HCT116 (cell line): ENCODE measurements at regions not wholly inside any gene's neighbourhood (a gene's known extent, or its start where the extent isn't known, plus 50 kb on each side); places are given as distances from the start of the nearest gene placed in this dataset.

Experiments
- ATAC-seq: fragments of 200-7000 bp; cut with Tn5 transposase; 2 replicates; pipeline ENCODE4 v1.9.1; 2020; ENCODE audit warnings: mild to moderate bottlenecking, moderate library complexity
- BruUV-seq: library from RNA; stranded (reverse); fragments of 400-500 nt; replicated peaks from 2 replicates; lab custom pipeline; 2021; lab: Mats Ljungman, UMichigan
- CTCF ChIA-PET: fragments of 300-600 bp; sonication (Branson Sonifier 250); formaldehyde crosslinking; loops from one replicate; lab custom pipeline; 2021; ENCODE audit warnings: antibody characterized with exemption; lab: Charles Lee
- POLR2A ChIA-PET: fragments of 300-600, 350-600 bp; sonication (Branson Sonifier 250); formaldehyde crosslinking; loops from one replicate; lab custom pipeline; 2021; ENCODE audit warnings: antibody characterized with exemption; lab: Charles Lee
- RAD21 ChIA-PET, 2 experiments: fragments of 300-600 bp; sonication (Branson Sonifier 250); formaldehyde crosslinking; loops; one replicate each; lab custom pipeline; 2023; ENCODE audit warnings: low total read pairs in 2 of 2; ENCODE audit not compliant: uncharacterized antibody in 2 of 2, unreplicated experiment in 2 of 2, low non-redundant PET in 1 of 2; lab: Charles Lee
- DNase-seq: peaks from one replicate; pipeline ENCODE4 v3.0.0-alpha.2; 2010; ENCODE audit warnings: low read depth, low spot score
- H2AFZ ChIP-seq: fragments of 200-600 bp; shearing (Covaris generic), sonication (generic); 2 replicates; pipeline ENCODE4 v1.6.1; 2017; ENCODE audit warnings: low read depth, mixed run types, mixed read lengths, antibody characterized with exemption, low read length; ENCODE audit not compliant: poor library complexity, severe bottlenecking
- H3K27ac ChIP-seq: 2 replicates; pipeline ENCODE4 v1.5.1; 2012; ENCODE audit warnings: low read depth, low read length
- H3K27me3 ChIP-seq: fragments of 200-600 bp; sonication (generic); 2 replicates; pipeline ENCODE4 v1.6.1; 2016; ENCODE audit warnings: mixed run types, low read length, mixed read lengths; ENCODE audit not compliant: insufficient read depth
- H3K36me3 ChIP-seq, 2 experiments: fragments of 200-500 bp in 1 of 2; fragments of 200-600 bp in 1 of 2; sonication (Bioruptor generic) in 1 of 2; sonication (generic) in 1 of 2; 2 replicates each; pipeline versions ENCODE4 v1.5.1 to v1.6.1; 2014 to 2016; ENCODE audit warnings: low read length in 2 of 2, inconsistent platforms in 1 of 2, mixed read lengths in 1 of 2, mixed run types in 1 of 2; ENCODE audit not compliant: insufficient read depth in 2 of 2, control insufficient read depth in 1 of 2
- H3K4me1 ChIP-seq, 2 experiments: fragments of 200-600 bp in 1 of 2; sonication (generic) in 1 of 2; 2 replicates each; pipeline versions ENCODE4 v1.5.1 to v1.6.1; 2012 to 2017; ENCODE audit warnings: low read length in 2 of 2, inconsistent platforms in 1 of 2, mild to moderate bottlenecking in 1 of 2, mixed read lengths in 1 of 2, mixed run types in 1 of 2, moderate library complexity in 1 of 2; ENCODE audit not compliant: insufficient read depth in 2 of 2, control insufficient read depth in 1 of 2
- H3K4me2 ChIP-seq: fragments of 200-600 bp; sonication (generic); 2 replicates; pipeline ENCODE4 v1.6.1; 2017; ENCODE audit warnings: mixed run types, low read length, mixed read lengths
- H3K4me3 ChIP-seq, 2 experiments: fragments of 200-600 bp in 1 of 2; sonication (generic) in 1 of 2; replicated peaks in 1 of 2; 2 replicates each; pipeline ENCODE4 v1.5.1; 2011 to 2016; ENCODE audit warnings: low read length in 2 of 2, control low read depth in 1 of 2, low read depth in 1 of 2, mild to moderate bottlenecking in 1 of 2, mixed read lengths in 1 of 2, mixed run types in 1 of 2
- H3K79me2 ChIP-seq: fragments of 200-600 bp; sonication (generic); 2 replicates; pipeline ENCODE4 v1.6.1; 2017; ENCODE audit warnings: mild to moderate bottlenecking, mixed run types, low read length, moderate library complexity, mixed read lengths; ENCODE audit not compliant: insufficient read depth
- H3K9ac ChIP-seq: fragments of 200-600 bp; sonication (generic); 2 replicates; pipeline ENCODE4 v1.6.1; 2016; ENCODE audit warnings: low read length, mixed read lengths
- H3K9me2 ChIP-seq: fragments of 200-600 bp; sonication (generic), shearing (Covaris generic); 2 replicates; pipeline ENCODE4 v1.6.1; 2017; ENCODE audit warnings: mixed run types, mild to moderate bottlenecking, moderate library complexity; ENCODE audit not compliant: insufficient read depth
- H3K9me3 ChIP-seq, 2 experiments: fragments of 200-500 bp in 1 of 2; fragments of 200-600 bp in 1 of 2; sonication (Bioruptor generic) in 1 of 2; sonication (generic) in 1 of 2; 2 replicates each; pipeline ENCODE4 v1.6.1; 2014 to 2017; ENCODE audit warnings: low read length in 2 of 2, mixed read lengths in 2 of 2, inconsistent platforms in 1 of 2, low read depth in 1 of 2, mild to moderate bottlenecking in 1 of 2, mixed run types in 1 of 2, moderate library complexity in 1 of 2; ENCODE audit not compliant: control insufficient read depth in 1 of 2, insufficient read depth in 1 of 2
- H4K20me1 ChIP-seq: fragments of 200-600 bp; sonication (generic), shearing (Covaris generic); 2 replicates; pipeline ENCODE4 v1.6.1; 2017; ENCODE audit warnings: mixed run types, mild to moderate bottlenecking, moderate library complexity; ENCODE audit not compliant: insufficient read depth
- ATF3 ChIP-seq: IDR thresholded peaks from 2 replicates; pipeline ENCODE4 v1.6.1; 2012
- CBX3 ChIP-seq: IDR thresholded peaks from 2 replicates; pipeline ENCODE4 v1.6.1; 2012; ENCODE audit warnings: low read depth
- CEBPB ChIP-seq: IDR thresholded peaks from 2 replicates; pipeline ENCODE4 v1.6.1; 2012; ENCODE audit warnings: low read depth
- EGR1 ChIP-seq: IDR thresholded peaks from 2 replicates; pipeline ENCODE4 v1.6.1; 2012; ENCODE audit warnings: low read depth
- ELF1 ChIP-seq: IDR thresholded peaks from 2 replicates; pipeline ENCODE4 v1.6.1; 2012; ENCODE audit warnings: low read depth, borderline replicate concordance
- EZH2 ChIP-seq: fragments of 200-600 bp; sonication (generic); IDR thresholded peaks from 2 replicates; pipeline ENCODE4 v1.6.1; 2017; ENCODE audit warnings: antibody characterized with exemption, mixed run types
- FOSL1 ChIP-seq: IDR thresholded peaks from 2 replicates; pipeline ENCODE4 v1.6.1; 2012; ENCODE audit warnings: low read depth
- MAX ChIP-seq: IDR thresholded peaks from 2 replicates; pipeline ENCODE4 v1.6.1; 2012
- POLR2A ChIP-seq: IDR thresholded peaks from 2 replicates; pipeline ENCODE4 v1.7.0; 2011; ENCODE audit warnings: borderline replicate concordance; ENCODE audit not compliant: insufficient read depth, insufficient read length; ENCODE audit errors: extremely low read depth
- POLR2AphosphoS5 ChIP-seq: IDR thresholded peaks from 2 replicates; pipeline ENCODE4 v1.6.1; 2011; ENCODE audit warnings: mild to moderate bottlenecking, low read depth, low read length, moderate library complexity
- REST ChIP-seq: IDR thresholded peaks from 2 replicates; pipeline ENCODE4 v1.6.1; 2012; ENCODE audit warnings: low read depth
- SIN3A ChIP-seq: IDR thresholded peaks from 2 replicates; pipeline ENCODE4 v1.6.1; 2012; ENCODE audit warnings: low read depth
- SP1 ChIP-seq: IDR thresholded peaks from 2 replicates; pipeline ENCODE4 v1.6.1; 2012; ENCODE audit warnings: low read depth
- SRF ChIP-seq: IDR thresholded peaks from 2 replicates; pipeline ENCODE4 v1.6.1; 2012; ENCODE audit warnings: low read depth
- TCF7L2 ChIP-seq: IDR thresholded peaks from 2 replicates; pipeline ENCODE4 v1.7.0; 2011; ENCODE audit warnings: borderline replicate concordance, inconsistent platforms; ENCODE audit not compliant: insufficient read depth, insufficient read length; ENCODE audit errors: extremely low read depth
- ZBTB33 ChIP-seq: IDR thresholded peaks from 2 replicates; pipeline ENCODE4 v1.6.1; 2011; ENCODE audit warnings: mild to moderate bottlenecking, low read length, moderate library complexity; ENCODE audit not compliant: insufficient replicate concordance; ENCODE audit errors: extremely low read depth
- ZFX ChIP-seq: fragments of 450-650 bp; IDR thresholded peaks from 2 replicates; pipeline ENCODE4 v1.6.1; 2017
- ZNF274 ChIP-seq: fragments of 200-500 bp; sonication (Bioruptor generic); IDR thresholded peaks from 2 replicates; pipeline ENCODE4 v1.6.1; 2014; ENCODE audit warnings: mild to moderate bottlenecking, low read depth, low read length, inconsistent platforms
- intact Hi-C: fragments of 100-400 bp; cut with micrococcal nuclease; formaldehyde crosslinking; loops from 2 replicates; pipeline ENCODE4 v1.10.0; 2022

- no peak for TF ChIP-seq POLR2A
- TF ChIP-seq SRF: no peak
- TF ChIP-seq MAX: no peak
- no peak for TF ChIP-seq SIN3A
- TF ChIP-seq ZNF274: no peak
- TF ChIP-seq EGR1: no peak
- TF ChIP-seq ELF1: no peak
- TF ChIP-seq REST: no peak
- TF ChIP-seq CEBPB: no peak
- no peak for TF ChIP-seq FOSL1
- no peak for TF ChIP-seq ZBTB33
- TF ChIP-seq CBX3: no peak
- TF ChIP-seq SP1: no peak
- no peak for TF ChIP-seq POLR2AphosphoS5
- no peak for TF ChIP-seq ZFX
- TF ChIP-seq TCF7L2: no peak
- TF ChIP-seq EZH2: no peak
- no peak for TF ChIP-seq ATF3
- Histone ChIP-seq H2AFZ (no peak overlapping the region), H3K9me3 (no peaks in the 10 kb centered on the region), H3K9me2 (no peaks in the 10 kb centered on the region), H3K79me2 (no peaks in the 10 kb centered on the region), H3K27me3 (no peaks in the 10 kb centered on the region), H3K27ac (no peak overlapping the region), H3K4me3 (no peak overlapping the region), H3K36me3 (no peaks in the 10 kb centered on the region), H4K20me1 (no peaks in the 10 kb centered on the region), H3K4me2 (no peak overlapping the region), H3K4me1 (no peaks in the 10 kb centered on the region), H3K9ac (no peak overlapping the region)
- no TSS peak for BruUV-seq
- no peak for ATAC-seq
- ChIA-PET RAD21 (no interaction called here), POLR2A (no interaction called here), CTCF (interaction anchor here (1.7 kb wide), 1 partner anchor 14 kb away, joined by 7 read pairs; no protein-coding TSS in a partner anchor)
- DNase-seq: no peak
- intact Hi-C loops: no loop called here
These were observed 77.6 kb upstream of the FUCA2 start for GRCh38 chr6:143589162-143589561.
